RWPE2 (cell line): ENCODE measurements at regions not wholly inside any gene's neighbourhood (a gene's known extent, or its start where the extent isn't known, plus 50 kb on each side); places are given as distances from the start of the nearest gene placed in this dataset.

Source experiments
- ATAC-seq: fragments of 200-7000 bp; cut with Tn5 transposase; 3 replicates; pipeline ENCODE4 v1.9.1; 2021; ENCODE audit warnings: low read depth
- DNase-seq: peaks from one replicate; pipeline ENCODE4 v3.0.0-alpha.2; 2020; ENCODE audit warnings: low spot score
- H3K27ac ChIP-seq: fragments of 450-650 bp; 2 replicates; pipeline ENCODE4 v1.5.1; 2017; ENCODE audit warnings: mild to moderate bottlenecking; ENCODE audit not compliant: poor library complexity, severe bottlenecking
- H3K27me3 ChIP-seq: fragments of 250-450 bp; sonication (Bioruptor Pico); 2 replicates; pipeline ENCODE4 v1.5.1; 2021; ENCODE audit warnings: mild to moderate bottlenecking, moderate library complexity; ENCODE audit not compliant: insufficient read depth, poor library complexity, severe bottlenecking
- H3K36me3 ChIP-seq: fragments of 250-450 bp; sonication (Bioruptor Pico); 2 replicates; pipeline ENCODE4 v1.5.1; 2020; ENCODE audit warnings: low read depth, mild to moderate bottlenecking, moderate library complexity
- H3K4me1 ChIP-seq: fragments of 250-450 bp; sonication (Bioruptor Pico); 2 replicates; pipeline ENCODE4 v1.5.1; 2021; ENCODE audit warnings: mild to moderate bottlenecking, moderate library complexity; ENCODE audit not compliant: insufficient read depth, poor library complexity, severe bottlenecking
- H3K4me3 ChIP-seq: fragments of 250-450 bp; sonication (Bioruptor Pico); 2 replicates; pipeline ENCODE4 v1.5.1; 2021; ENCODE audit warnings: mild to moderate bottlenecking, moderate library complexity; ENCODE audit not compliant: severe bottlenecking
- H3K9me3 ChIP-seq: fragments of 250-450 bp; sonication (Bioruptor Pico); 2 replicates; pipeline ENCODE4 v1.5.1; 2021; ENCODE audit warnings: mild to moderate bottlenecking, moderate library complexity; ENCODE audit not compliant: severe bottlenecking
- TF ChIP-seq, protein P1 (sequence below): fragments of 450-650 bp; IDR thresholded peaks from one replicate; pipeline ENCODE4 v1.5.1; 2017; ENCODE audit warnings: mild to moderate bottlenecking, moderate library complexity; ENCODE audit not compliant: poor library complexity, severe bottlenecking

DNA sequence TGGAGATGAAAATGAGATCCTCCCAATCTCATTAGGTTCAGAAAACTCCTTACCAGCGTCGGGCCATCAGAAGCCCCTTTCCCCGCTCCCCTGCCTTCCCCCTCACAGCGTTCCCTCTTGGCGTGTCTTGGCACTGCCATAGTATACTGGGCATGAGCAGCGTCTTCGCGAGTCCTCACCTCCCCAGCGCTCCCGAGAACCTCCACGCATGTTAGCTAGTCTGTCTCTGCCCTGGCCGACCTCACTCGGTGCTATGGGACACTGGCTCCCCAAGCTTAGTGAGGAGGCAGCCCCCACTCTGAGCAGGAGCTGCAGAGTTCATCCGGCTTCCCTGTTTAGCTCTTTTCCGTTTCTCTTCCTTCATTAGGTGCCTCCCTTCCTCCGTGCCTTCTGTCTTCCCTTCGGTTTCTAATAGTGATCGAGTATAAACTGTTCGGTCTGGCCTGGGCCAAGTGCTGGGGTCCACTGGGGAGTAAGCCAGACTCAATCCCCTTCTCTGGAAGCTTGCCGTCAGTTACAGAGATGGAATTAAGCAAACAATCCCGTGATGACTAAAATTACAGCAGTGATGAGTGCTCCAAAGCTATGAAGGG is 63.8 kb upstream of the OPCML start:
- no peak overlapping the region for H3K27ac ChIP-seq
- ATAC-seq (no peak), DNase-seq (no peak)
- no peaks in the 10 kb centered on the region for H3K27me3 ChIP-seq
- TF ChIP-seq, protein P1, sequence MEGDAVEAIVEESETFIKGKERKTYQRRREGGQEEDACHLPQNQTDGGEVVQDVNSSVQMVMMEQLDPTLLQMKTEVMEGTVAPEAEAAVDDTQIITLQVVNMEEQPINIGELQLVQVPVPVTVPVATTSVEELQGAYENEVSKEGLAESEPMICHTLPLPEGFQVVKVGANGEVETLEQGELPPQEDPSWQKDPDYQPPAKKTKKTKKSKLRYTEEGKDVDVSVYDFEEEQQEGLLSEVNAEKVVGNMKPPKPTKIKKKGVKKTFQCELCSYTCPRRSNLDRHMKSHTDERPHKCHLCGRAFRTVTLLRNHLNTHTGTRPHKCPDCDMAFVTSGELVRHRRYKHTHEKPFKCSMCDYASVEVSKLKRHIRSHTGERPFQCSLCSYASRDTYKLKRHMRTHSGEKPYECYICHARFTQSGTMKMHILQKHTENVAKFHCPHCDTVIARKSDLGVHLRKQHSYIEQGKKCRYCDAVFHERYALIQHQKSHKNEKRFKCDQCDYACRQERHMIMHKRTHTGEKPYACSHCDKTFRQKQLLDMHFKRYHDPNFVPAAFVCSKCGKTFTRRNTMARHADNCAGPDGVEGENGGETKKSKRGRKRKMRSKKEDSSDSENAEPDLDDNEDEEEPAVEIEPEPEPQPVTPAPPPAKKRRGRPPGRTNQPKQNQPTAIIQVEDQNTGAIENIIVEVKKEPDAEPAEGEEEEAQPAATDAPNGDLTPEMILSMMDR: no peak
- no peak overlapping the region for H3K4me3 ChIP-seq
- no peaks in the 10 kb centered on the region for H3K4me1 ChIP-seq
- H3K36me3 ChIP-seq: no peaks in the 10 kb centered on the region
- no peaks in the 10 kb centered on the region for H3K9me3 ChIP-seq

DNA sequence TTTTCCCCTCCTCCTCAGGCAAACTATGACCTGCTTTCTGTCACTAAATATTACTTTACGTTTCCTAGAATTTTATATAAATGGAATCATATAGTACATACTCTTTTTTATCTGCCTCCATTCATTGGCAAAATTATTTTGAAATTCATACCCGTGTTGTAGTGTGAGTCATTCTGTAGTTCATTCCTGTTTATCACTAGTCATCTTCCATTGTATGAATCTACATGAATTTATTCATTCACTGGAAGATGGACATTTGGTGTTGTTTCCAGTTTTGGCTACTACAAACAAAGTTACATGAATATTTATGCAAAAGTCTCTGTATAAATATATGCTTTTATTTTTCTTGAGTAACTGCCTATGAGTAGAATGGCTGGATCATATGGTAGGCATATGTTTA is 60.7 kb upstream of the OPCML start:
- no peak overlapping the region for H3K27ac ChIP-seq
- TF ChIP-seq, protein P1: no peak
- no peaks in the 10 kb centered on the region for H3K4me1 ChIP-seq
- H3K4me3 ChIP-seq: no peak overlapping the region
- no peaks in the 10 kb centered on the region for H3K9me3 ChIP-seq
- DNase-seq (no peak), ATAC-seq (no peak)
- H3K36me3 ChIP-seq: no peaks in the 10 kb centered on the region
- no peaks in the 10 kb centered on the region for H3K27me3 ChIP-seq

DNA sequence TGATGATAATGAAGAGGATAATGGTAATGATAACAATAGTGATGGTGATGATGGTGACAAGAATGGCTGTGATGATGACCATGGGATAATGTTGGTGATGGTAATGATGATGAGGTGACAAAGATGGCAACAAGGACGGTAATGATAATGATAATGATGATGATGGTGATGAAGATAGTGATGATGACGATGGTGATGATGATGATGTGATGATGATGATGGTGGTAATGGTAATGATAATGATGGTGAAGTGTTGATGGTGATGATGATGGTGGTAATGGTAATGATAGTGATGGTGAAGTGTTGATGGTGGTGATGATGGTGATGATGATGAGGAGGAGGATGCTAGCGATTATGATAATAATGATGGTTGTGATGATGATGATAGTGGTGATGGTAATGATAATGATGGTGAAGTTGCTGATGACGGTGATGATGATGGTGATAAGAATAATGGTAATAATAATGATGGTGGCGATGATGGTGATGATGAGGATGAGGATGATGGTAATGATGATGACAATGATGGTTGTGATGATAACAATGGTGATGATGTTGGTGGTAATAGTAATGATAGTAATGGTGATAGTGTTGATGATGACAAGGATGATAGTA is 54.7 kb upstream of the OPCML start:
- H3K4me1 ChIP-seq: no peaks in the 10 kb centered on the region
- ATAC-seq: no peak
- no peaks in the 10 kb centered on the region for H3K27me3 ChIP-seq
- no peak overlapping the region for H3K4me3 ChIP-seq
- no peaks in the 10 kb centered on the region for H3K36me3 ChIP-seq
- DNase-seq: no peak
- H3K27ac ChIP-seq: no peak overlapping the region
- no peaks in the 10 kb centered on the region for H3K9me3 ChIP-seq
- TF ChIP-seq, protein P1: no peak

DNA sequence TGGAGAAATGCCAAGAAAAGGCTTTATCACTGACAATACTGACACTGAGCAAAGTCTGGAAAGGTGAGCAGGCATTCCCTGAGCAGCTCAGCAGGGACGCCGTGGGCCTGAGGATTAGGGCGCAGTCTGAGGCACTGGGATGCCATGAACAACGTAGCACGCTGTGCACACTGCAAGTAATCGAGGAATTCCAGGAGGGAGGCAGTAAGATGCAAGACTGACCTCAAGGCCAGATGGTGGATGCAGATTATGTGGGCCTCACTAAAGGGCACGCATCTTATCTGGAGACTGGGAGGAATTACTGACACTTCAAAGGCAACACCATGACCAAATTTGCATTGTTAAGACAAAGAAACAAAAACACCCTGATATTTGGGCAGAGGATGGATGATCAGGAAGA is 50.4 kb upstream of the OPCML start:
- no peak overlapping the region for H3K4me3 ChIP-seq

More for the DNA sequence above, 50.4 kb upstream of the OPCML start:
- TF ChIP-seq, protein P1: no peak
- ATAC-seq (no peak), DNase-seq (no peak)
- Histone ChIP-seq H3K36me3 (no peaks in the 10 kb centered on the region), H3K9me3 (no peaks in the 10 kb centered on the region), H3K27me3 (no peaks in the 10 kb centered on the region), H3K4me1 (no peaks in the 10 kb centered on the region), H3K27ac (no peak overlapping the region)
